Stimulated activated CD8-positive, alpha-beta memory T cell treated with anti-CD3 and anti-CD28 coated beads, Interleukin-12 subunit alpha, Interleukin-12 subunit beta, amount 100 ng/mL, for 24 hours (primary cell): ENCODE measurements at regions not wholly inside any gene's neighbourhood (a gene's known extent, or its start where the extent isn't known, plus 50 kb on each side); places are given as distances from the start of the nearest gene placed in this dataset.

ENCODE experiments used
- DNase-seq: peaks from one replicate; pipeline ENCODE4 v3.0.0-alpha.2; 2020; ENCODE audit errors: extremely low read depth

GRCh38 chr15:97892167-97892938 lies 68.2 kb upstream of the ARRDC4 start:
- DNase-seq = no peak

GRCh38 chr15:97893967-97894366 lies 66.5 kb upstream of the ARRDC4 start:
- DNase-seq = no peak

GRCh38 chr15:97899981-97900380 lies 60.5 kb upstream of the ARRDC4 start:
- no peak for DNase-seq

GRCh38 chr15:97902140-97902780 lies 58.2 kb upstream of the ARRDC4 start:
- no peak for DNase-seq

GRCh38 chr15:97903560-97903959 lies 56.9 kb upstream of the ARRDC4 start:
- DNase-seq = no peak

GRCh38 chr15:97903971-97904572 lies 56.4 kb upstream of the ARRDC4 start:
- DNase-seq = no peak

- peak; percentile 11 for DNase-seq
These were observed 51.1 kb upstream of the ARRDC4 start for GRCh38 chr15:97909291-97909891.
